ENCODE measurements at regions not wholly inside any gene's neighbourhood (a gene's known extent, or its start where the extent isn't known, plus 50 kb on each side); places are given as distances from the start of the nearest gene placed in this dataset.
"Not testable (repeated sequence)": the region's sequence is repeated elsewhere in the genome, so short reads cannot be mapped to it uniquely, and the experiment has no call there.

DNA sequence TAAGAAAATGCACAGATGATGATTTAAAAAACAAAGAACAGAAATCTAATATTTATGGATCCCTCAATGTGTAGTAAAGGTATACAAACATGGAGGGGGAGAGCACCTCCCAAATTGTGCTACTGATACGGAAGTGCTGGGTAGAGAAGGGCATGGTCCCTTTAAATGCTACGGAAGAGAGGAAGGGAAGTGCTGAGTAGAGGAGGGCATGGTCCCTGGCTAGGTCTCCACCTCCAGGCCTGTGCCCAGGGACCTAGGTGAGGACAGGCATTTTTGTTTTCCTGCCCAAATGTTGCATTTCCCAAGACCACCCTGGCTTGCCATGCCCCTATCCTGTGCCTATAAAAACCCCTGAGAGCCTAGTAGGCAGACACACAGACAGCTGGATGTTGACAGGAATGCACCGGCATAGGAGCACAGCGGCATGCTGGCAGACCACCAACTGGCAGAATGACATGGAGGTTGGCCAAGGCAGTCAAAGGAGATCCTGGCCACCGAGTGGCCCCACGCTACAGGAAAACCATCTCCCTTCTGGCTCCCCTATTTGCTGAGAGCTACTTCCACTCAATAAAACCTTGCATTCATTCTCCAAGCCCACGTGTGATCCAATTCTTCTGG, 62.1 kb upstream of the SPDL1 start (continued):
- TF ChIP-seq, protein P1, sequence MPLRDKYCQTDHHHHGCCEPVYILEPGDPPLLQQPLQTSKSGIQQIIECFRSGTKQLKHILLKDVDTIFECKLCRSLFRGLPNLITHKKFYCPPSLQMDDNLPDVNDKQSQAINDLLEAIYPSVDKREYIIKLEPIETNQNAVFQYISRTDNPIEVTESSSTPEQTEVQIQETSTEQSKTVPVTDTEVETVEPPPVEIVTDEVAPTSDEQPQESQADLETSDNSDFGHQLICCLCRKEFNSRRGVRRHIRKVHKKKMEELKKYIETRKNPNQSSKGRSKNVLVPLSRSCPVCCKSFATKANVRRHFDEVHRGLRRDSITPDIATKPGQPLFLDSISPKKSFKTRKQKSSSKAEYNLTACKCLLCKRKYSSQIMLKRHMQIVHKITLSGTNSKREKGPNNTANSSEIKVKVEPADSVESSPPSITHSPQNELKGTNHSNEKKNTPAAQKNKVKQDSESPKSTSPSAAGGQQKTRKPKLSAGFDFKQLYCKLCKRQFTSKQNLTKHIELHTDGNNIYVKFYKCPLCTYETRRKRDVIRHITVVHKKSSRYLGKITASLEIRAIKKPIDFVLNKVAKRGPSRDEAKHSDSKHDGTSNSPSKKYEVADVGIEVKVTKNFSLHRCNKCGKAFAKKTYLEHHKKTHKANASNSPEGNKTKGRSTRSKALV (CRISPR knock-in tag; IDR thresholded peaks at IDR 0.05), result no peak
- no peak for TF ChIP-seq NRL (CRISPR knock-in tag; IDR thresholded peaks at IDR 0.05; ENCODE audit: borderline replicate concordance)
- no peak for TF ChIP-seq KLF16 (CRISPR knock-in tag; IDR thresholded peaks at IDR 0.05)

DNA sequence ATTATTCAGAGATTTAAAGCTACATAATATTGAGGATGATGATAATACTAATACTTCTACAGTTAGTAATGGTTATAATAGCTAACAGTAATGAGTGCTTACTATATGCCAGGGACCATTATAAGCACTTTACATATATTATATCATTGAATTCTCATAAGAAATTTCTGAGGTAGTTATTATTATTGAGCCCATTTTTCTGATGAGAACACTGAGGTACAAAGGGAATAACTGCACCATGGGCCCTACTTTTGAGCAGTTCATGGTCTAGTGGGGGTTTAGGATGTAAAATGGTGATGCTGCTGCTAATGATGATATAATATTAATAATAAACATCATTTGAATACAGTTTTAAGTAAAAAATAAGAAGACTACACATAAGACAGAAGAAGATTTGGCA, 64.2 kb upstream of the SPDL1 start:
- H3K79me2 ChIP-seq (ENCODE audit: insufficient read depth, low read length), result no peaks in the 10 kb centered on the region
- H3K4me2 ChIP-seq (ENCODE audit: low read depth, low read length), result no peak overlapping the region
- FAIRE-seq (no peak), DNase-seq (ENCODE audit: low spot score) (no peak), ATAC-seq (no peak)
- H4K20me1 ChIP-seq (ENCODE audit: insufficient read depth, low read length), result no peaks in the 10 kb centered on the region
- in situ Hi-C loops (cut with HindIII; ENCODE audit: extremely low pct_ligation_motif_present, low pct_unique_long_range_greater_than_20kb), result no loop called here
- no peaks in the 10 kb centered on the region for H3K4me1 ChIP-seq (ENCODE audit: insufficient read depth, low read length)
- H2AFZ ChIP-seq (ENCODE audit: low read length), result no peak overlapping the region
- no peaks in the 10 kb centered on the region; the same call in 1 of the 2 replicates for H3K9me3 ChIP-seq (ENCODE audit: low read length)
- ChIA-PET CTCF (ENCODE audit: low intra/inter-chr PET ratio, low total read pairs) (no interaction called here), POLR2A (no interaction called here)
- H3K36me3 ChIP-seq (replicated peaks in 1 of 2; ENCODE audit: control insufficient read depth in 1 of 2, insufficient read depth in 2 of 2, low read length in 2 of 2), result no peaks in the 10 kb centered on the region
- no peak overlapping the region for H3K9ac ChIP-seq (ENCODE audit: insufficient read depth, low read depth, low read length)
- H3K27ac ChIP-seq (ENCODE audit: extremely low read length, insufficient read depth, low read length), result no peak overlapping the region
- BruUV-seq (replicated peaks), result no TSS peak
- intact Hi-C loops (cut with micrococcal nuclease; ENCODE audit: unreplicated experiment), result no loop called here
- TF ChIP-seq NFIC (IDR thresholded peaks at IDR 0.05; ENCODE audit: low read length) (no peak), ZNF629 (CRISPR knock-in tag; conservative IDR thresholded peaks at IDR 0.05) (peak; percentile 64)
- H3K27me3 ChIP-seq (ENCODE audit: control insufficient read depth in 1 of 2, insufficient read depth in 2 of 2, low read length in 2 of 2), result no peaks in the 10 kb centered on the region
- H3K4me3 ChIP-seq (replicated peaks in 1 of 3; ENCODE audit: insufficient read depth in 1 of 3, low read depth in 2 of 3, low read length in 3 of 3), result no peak overlapping the region

DNA sequence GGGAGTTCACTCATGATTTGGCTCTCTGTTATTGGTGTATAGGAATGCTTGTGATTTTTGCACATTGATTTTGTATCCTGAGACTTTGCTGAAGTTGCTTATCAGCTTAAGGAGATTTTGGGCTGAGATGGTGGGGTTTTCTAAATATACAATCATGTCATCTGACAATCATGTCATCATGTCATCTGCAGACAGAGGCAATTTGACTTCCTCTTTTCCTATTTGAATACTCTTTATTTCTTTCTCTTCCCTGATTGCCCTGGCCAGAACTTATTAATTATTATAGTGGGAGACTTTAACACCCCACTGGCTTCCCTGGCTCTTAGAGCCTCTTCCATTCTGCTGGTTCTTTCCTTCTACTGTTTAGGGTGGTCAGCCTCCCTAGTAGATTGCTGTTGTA, 64.8 kb upstream of the SPDL1 start:
- H3K36me3 ChIP-seq (replicated peaks in 1 of 2; ENCODE audit: control insufficient read depth in 1 of 2, insufficient read depth in 2 of 2, low read length in 2 of 2); H3K79me2 ChIP-seq (ENCODE audit: insufficient read depth, low read length); ATAC-seq; H4K20me1 ChIP-seq (ENCODE audit: insufficient read depth, low read length); H3K9ac ChIP-seq (ENCODE audit: insufficient read depth, low read depth, low read length); H3K27me3 ChIP-seq (ENCODE audit: control insufficient read depth in 1 of 2, insufficient read depth in 2 of 2, low read length in 2 of 2); FAIRE-seq; intact Hi-C loops (cut with micrococcal nuclease; ENCODE audit: unreplicated experiment); H2AFZ ChIP-seq (ENCODE audit: low read length); H3K9me3 ChIP-seq (ENCODE audit: low read length); H3K4me2 ChIP-seq (ENCODE audit: low read depth, low read length); BruUV-seq (replicated peaks); POLR2A ChIA-PET; H3K4me3 ChIP-seq (replicated peaks in 1 of 3; ENCODE audit: insufficient read depth in 1 of 3, low read depth in 2 of 3, low read length in 3 of 3); in situ Hi-C loops (cut with HindIII; ENCODE audit: extremely low pct_ligation_motif_present, low pct_unique_long_range_greater_than_20kb); DNase-seq (ENCODE audit: low spot score); H3K27ac ChIP-seq (ENCODE audit: extremely low read length, insufficient read depth, low read length); H3K4me1 ChIP-seq (ENCODE audit: insufficient read depth, low read length); CTCF ChIA-PET (ENCODE audit: low intra/inter-chr PET ratio, low total read pairs): not testable (repeated sequence)

Measured in HepG2 (cell line).